HepG2 (cell line): ENCODE measurements at regions not wholly inside any gene's neighbourhood (a gene's known extent, or its start where the extent isn't known, plus 50 kb on each side); places are given as distances from the start of the nearest gene placed in this dataset.

Experiments
- EP300 ChIP-seq, 3 experiments: sonication (generic) in 1 of 3; formaldehyde crosslinking in 1 of 3; IDR thresholded peaks; 2 replicates each; pipeline versions ENCODE4 v1.5.1 to v1.6.1; 2011 to 2020; ENCODE audit warnings: low read depth in 2 of 3, low read length in 2 of 3, borderline replicate concordance in 1 of 3, improper control_type of control experiment in 1 of 3, mild to moderate bottlenecking in 1 of 3, missing genetic modification reagents in 1 of 3, moderate library complexity in 1 of 3
- ZBTB38 ChIP-seq: sonication (generic); formaldehyde crosslinking; IDR thresholded peaks from 2 replicates; pipeline ENCODE4 v1.5.1; 2020; ENCODE audit warnings: mild to moderate bottlenecking, missing genetic modification reagents
- ZNF530 ChIP-seq: sonication (generic); formaldehyde crosslinking; IDR thresholded peaks from 2 replicates; pipeline ENCODE4 v1.5.0; 2020; ENCODE audit warnings: low read depth, mild to moderate bottlenecking, missing genetic modification reagents
- ZNF577 ChIP-seq: sonication (generic); formaldehyde crosslinking; IDR thresholded peaks from 2 replicates; pipeline ENCODE4 v1.4.0; 2020; ENCODE audit warnings: mild to moderate bottlenecking, low read depth, missing genetic modification reagents, borderline replicate concordance
- ZNF607 ChIP-seq: sonication (generic); formaldehyde crosslinking; IDR thresholded peaks from 2 replicates; pipeline ENCODE4 v1.5.1; 2020; ENCODE audit warnings: missing genetic modification reagents, mild to moderate bottlenecking, borderline replicate concordance
- TF ChIP-seq, protein P1 (sequence below): sonication (generic); formaldehyde crosslinking; IDR thresholded peaks from 2 replicates; pipeline ENCODE4 v1.4.0; 2020; ENCODE audit warnings: missing genetic modification reagents, borderline replicate concordance
- TF ChIP-seq, protein P2 (sequence below): sonication (generic); formaldehyde crosslinking; IDR thresholded peaks from 2 replicates; pipeline ENCODE4 v1.8.1; 2022; ENCODE audit warnings: low read depth, mild to moderate bottlenecking, missing genetic modification reagents
- TF ChIP-seq, protein P3 (sequence below): sonication (generic); formaldehyde crosslinking; IDR thresholded peaks from 2 replicates; pipeline ENCODE4 v1.4.0; 2020; ENCODE audit warnings: missing genetic modification reagents
- TF ChIP-seq, protein P4 (sequence below): sonication (generic); formaldehyde crosslinking; IDR thresholded peaks from 2 replicates; pipeline ENCODE4 v1.5.1; 2020; ENCODE audit warnings: mild to moderate bottlenecking, missing genetic modification reagents, moderate library complexity
- TF ChIP-seq, protein P5 (sequence below): sonication (generic); formaldehyde crosslinking; IDR thresholded peaks from 2 replicates; pipeline ENCODE4 v1.5.0; 2020; ENCODE audit warnings: mild to moderate bottlenecking, missing genetic modification reagents, moderate library complexity

DNA sequence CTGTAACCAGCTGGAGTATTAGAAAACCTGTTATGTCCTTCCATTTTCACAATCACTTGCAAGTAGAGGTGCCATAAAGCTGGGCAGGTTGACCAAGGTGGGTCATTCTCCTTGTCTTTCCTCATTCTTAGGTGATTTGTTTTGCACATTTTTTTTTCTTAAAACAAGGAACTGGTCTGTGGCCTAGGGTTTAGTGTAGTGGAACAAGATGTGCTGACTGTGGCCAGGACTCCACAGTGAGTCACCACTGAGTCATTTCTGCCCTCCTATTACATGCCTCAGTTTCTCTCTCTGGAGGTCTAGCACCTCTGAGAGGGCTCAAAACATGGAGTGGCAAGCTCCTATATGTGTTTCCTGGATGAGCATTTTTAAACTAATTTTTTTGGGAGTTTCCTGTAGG is 355.9 kb downstream of the GPM6A start:
- TF ChIP-seq ZNF530 (no peak), ZBTB38 (CRISPR knock-in tag) (no peak), EP300 (IDR thresholded peaks at IDR 0.05; ENCODE audit: low read depth in 2 of 2, low read length in 2 of 2) (no peak), EP300 (CRISPR knock-in tag; IDR thresholded peaks at IDR 0.05; ENCODE audit: borderline replicate concordance) (no peak), ZNF577 (CRISPR knock-in tag) (no peak), ZNF607 (CRISPR knock-in tag) (no peak)
- TF ChIP-seq, protein P1, sequence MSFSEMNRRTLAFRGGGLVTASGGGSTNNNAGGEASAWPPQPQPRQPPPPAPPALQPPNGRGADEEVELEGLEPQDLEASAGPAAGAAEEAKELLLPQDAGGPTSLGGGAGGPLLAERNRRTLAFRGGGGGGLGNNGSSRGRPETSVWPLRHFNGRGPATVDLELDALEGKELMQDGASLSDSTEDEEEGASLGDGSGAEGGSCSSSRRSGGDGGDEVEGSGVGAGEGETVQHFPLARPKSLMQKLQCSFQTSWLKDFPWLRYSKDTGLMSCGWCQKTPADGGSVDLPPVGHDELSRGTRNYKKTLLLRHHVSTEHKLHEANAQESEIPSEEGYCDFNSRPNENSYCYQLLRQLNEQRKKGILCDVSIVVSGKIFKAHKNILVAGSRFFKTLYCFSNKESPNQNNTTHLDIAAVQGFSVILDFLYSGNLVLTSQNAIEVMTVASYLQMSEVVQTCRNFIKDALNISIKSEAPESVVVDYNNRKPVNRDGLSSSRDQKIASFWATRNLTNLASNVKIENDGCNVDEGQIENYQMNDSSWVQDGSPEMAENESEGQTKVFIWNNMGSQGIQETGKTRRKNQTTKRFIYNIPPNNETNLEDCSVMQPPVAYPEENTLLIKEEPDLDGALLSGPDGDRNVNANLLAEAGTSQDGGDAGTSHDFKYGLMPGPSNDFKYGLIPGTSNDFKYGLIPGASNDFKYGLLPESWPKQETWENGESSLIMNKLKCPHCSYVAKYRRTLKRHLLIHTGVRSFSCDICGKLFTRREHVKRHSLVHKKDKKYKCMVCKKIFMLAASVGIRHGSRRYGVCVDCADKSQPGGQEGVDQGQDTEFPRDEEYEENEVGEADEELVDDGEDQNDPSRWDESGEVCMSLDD (CRISPR knock-in tag) = no peak
- TF ChIP-seq, protein P2, sequence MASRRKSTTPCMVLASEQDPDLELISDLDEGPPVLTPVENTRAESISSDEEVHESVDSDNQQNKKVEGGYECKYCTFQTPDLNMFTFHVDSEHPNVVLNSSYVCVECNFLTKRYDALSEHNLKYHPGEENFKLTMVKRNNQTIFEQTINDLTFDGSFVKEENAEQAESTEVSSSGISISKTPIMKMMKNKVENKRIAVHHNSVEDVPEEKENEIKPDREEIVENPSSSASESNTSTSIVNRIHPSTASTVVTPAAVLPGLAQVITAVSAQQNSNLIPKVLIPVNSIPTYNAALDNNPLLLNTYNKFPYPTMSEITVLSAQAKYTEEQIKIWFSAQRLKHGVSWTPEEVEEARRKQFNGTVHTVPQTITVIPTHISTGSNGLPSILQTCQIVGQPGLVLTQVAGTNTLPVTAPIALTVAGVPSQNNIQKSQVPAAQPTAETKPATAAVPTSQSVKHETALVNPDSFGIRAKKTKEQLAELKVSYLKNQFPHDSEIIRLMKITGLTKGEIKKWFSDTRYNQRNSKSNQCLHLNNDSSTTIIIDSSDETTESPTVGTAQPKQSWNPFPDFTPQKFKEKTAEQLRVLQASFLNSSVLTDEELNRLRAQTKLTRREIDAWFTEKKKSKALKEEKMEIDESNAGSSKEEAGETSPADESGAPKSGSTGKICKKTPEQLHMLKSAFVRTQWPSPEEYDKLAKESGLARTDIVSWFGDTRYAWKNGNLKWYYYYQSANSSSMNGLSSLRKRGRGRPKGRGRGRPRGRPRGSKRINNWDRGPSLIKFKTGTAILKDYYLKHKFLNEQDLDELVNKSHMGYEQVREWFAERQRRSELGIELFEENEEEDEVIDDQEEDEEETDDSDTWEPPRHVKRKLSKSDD (CRISPR knock-in tag) = no peak
- TF ChIP-seq, protein P3, sequence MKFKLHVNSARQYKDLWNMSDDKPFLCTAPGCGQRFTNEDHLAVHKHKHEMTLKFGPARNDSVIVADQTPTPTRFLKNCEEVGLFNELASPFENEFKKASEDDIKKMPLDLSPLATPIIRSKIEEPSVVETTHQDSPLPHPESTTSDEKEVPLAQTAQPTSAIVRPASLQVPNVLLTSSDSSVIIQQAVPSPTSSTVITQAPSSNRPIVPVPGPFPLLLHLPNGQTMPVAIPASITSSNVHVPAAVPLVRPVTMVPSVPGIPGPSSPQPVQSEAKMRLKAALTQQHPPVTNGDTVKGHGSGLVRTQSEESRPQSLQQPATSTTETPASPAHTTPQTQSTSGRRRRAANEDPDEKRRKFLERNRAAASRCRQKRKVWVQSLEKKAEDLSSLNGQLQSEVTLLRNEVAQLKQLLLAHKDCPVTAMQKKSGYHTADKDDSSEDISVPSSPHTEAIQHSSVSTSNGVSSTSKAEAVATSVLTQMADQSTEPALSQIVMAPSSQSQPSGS = no peak
- TF ChIP-seq, protein P4, sequence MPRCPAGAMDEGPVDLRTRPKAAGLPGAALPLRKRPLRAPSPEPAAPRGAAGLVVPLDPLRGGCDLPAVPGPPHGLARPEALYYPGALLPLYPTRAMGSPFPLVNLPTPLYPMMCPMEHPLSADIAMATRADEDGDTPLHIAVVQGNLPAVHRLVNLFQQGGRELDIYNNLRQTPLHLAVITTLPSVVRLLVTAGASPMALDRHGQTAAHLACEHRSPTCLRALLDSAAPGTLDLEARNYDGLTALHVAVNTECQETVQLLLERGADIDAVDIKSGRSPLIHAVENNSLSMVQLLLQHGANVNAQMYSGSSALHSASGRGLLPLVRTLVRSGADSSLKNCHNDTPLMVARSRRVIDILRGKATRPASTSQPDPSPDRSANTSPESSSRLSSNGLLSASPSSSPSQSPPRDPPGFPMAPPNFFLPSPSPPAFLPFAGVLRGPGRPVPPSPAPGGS (CRISPR knock-in tag) = no peak
- TF ChIP-seq, protein P5, sequence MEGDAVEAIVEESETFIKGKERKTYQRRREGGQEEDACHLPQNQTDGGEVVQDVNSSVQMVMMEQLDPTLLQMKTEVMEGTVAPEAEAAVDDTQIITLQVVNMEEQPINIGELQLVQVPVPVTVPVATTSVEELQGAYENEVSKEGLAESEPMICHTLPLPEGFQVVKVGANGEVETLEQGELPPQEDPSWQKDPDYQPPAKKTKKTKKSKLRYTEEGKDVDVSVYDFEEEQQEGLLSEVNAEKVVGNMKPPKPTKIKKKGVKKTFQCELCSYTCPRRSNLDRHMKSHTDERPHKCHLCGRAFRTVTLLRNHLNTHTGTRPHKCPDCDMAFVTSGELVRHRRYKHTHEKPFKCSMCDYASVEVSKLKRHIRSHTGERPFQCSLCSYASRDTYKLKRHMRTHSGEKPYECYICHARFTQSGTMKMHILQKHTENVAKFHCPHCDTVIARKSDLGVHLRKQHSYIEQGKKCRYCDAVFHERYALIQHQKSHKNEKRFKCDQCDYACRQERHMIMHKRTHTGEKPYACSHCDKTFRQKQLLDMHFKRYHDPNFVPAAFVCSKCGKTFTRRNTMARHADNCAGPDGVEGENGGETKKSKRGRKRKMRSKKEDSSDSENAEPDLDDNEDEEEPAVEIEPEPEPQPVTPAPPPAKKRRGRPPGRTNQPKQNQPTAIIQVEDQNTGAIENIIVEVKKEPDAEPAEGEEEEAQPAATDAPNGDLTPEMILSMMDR (CRISPR knock-in tag) = no peak
